ENCODE measurements at regions not wholly inside any gene's neighbourhood (a gene's known extent, or its start where the extent isn't known, plus 50 kb on each side); places are given as distances from the start of the nearest gene placed in this dataset.

DNA sequence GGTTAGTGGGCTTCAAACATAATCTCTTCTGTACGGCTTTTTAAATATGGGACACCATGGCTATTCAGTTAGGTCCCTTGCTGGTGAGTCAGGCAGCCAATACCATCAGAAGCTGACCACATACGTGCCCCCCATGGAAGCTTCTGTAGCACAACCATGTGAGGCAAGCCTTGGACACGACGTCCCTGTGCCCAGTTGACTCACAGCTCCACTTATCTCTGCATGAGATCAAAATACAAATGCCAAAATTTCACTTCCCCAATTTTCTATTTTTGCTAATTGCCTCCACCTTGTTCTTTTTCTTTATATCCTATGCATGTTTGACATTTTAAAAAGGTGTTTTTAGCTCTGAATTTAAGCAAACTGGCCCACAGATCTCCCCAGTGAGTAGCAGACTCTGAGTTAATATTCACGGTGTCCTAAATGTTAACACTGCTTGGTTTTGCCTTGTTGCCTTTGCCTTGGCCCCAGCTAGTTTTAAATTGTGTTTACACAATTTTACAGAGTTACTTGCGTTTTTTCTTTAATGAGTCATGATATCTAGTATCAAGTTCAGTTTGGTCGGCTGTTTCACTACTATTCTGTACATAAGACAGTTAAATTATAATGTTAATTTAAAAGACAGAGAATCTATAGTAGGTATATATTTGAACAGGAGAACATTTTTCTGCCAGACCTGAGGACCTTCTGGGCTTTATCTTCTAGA lies 77.5 kb downstream of the CDCA7 start:
- no peak overlapping the region for H3K4me3 ChIP-seq (ENCODE audit: severe bottlenecking)
- H3K27ac ChIP-seq (ENCODE audit: poor library complexity, severe bottlenecking), result peak overlapping the region; percentile 12
- TF ChIP-seq, protein P1, sequence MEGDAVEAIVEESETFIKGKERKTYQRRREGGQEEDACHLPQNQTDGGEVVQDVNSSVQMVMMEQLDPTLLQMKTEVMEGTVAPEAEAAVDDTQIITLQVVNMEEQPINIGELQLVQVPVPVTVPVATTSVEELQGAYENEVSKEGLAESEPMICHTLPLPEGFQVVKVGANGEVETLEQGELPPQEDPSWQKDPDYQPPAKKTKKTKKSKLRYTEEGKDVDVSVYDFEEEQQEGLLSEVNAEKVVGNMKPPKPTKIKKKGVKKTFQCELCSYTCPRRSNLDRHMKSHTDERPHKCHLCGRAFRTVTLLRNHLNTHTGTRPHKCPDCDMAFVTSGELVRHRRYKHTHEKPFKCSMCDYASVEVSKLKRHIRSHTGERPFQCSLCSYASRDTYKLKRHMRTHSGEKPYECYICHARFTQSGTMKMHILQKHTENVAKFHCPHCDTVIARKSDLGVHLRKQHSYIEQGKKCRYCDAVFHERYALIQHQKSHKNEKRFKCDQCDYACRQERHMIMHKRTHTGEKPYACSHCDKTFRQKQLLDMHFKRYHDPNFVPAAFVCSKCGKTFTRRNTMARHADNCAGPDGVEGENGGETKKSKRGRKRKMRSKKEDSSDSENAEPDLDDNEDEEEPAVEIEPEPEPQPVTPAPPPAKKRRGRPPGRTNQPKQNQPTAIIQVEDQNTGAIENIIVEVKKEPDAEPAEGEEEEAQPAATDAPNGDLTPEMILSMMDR (IDR thresholded peaks at IDR 0.05; ENCODE audit: poor library complexity, severe bottlenecking), result no peak
- DNase-seq (ENCODE audit: low spot score) (no peak), ATAC-seq (ENCODE audit: low read depth) (peak; percentile 35; the same call in 2 of the 3 replicates)
- H3K36me3 ChIP-seq (ENCODE audit: low read depth), result no peaks in the 10 kb centered on the region
- peaks cover 33% of the 10 kb centered on the region for H3K4me1 ChIP-seq (ENCODE audit: insufficient read depth, poor library complexity, severe bottlenecking)
- no peaks in the 10 kb centered on the region for H3K9me3 ChIP-seq (ENCODE audit: severe bottlenecking)
- no peaks in the 10 kb centered on the region for H3K27me3 ChIP-seq (ENCODE audit: insufficient read depth, poor library complexity, severe bottlenecking)

DNA sequence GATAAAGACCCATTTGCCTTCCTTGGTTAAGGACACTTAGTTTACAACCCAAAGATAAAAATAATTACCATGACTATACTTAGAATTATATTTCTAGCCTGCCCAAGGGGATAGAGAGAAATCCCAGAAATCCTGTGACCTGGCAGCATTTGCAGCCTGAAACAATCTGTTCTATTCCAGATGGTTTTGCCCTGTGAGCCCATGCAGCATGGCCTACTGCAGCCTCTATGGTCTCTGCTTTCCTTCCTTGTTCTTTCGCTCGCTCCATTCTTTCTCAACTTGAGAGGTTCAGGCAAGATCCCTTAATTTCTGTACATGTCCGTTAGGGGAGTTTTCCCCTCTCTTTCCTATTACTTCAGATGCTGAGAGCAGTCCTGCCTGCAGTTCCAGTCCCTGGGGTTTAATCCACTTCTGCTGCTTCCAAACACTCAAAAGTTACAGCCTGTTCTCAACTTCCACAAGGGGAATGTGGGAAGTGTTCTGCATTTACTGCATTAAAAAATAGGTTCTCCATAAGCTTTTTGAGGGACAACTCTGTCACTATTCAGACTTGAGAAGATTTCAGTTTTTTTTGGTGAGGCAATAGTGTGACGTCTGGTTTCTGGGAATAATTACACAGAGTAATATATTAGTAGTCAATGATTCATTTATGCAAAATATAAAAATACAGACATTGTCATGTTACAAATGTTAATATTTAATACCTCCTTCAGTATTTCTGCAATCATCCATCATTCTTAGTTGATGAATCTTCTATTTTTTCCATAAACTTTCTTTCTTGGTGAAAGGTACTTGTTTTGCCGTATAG lies 80.3 kb downstream of the CDCA7 start:
- Histone ChIP-seq H3K27me3 (ENCODE audit: insufficient read depth, poor library complexity, severe bottlenecking) (no peaks in the 10 kb centered on the region), H3K4me3 (ENCODE audit: severe bottlenecking) (no peak overlapping the region), H3K27ac (ENCODE audit: poor library complexity, severe bottlenecking) (no peak overlapping the region), H3K4me1 (ENCODE audit: insufficient read depth, poor library complexity, severe bottlenecking) (peaks cover 13% of the 10 kb centered on the region), H3K36me3 (ENCODE audit: low read depth) (no peaks in the 10 kb centered on the region), H3K9me3 (ENCODE audit: severe bottlenecking) (no peaks in the 10 kb centered on the region)
- TF ChIP-seq, protein P1 (IDR thresholded peaks at IDR 0.05; ENCODE audit: poor library complexity, severe bottlenecking), result no peak
- ATAC-seq (ENCODE audit: low read depth) (no peak), DNase-seq (ENCODE audit: low spot score) (no peak)

DNA sequence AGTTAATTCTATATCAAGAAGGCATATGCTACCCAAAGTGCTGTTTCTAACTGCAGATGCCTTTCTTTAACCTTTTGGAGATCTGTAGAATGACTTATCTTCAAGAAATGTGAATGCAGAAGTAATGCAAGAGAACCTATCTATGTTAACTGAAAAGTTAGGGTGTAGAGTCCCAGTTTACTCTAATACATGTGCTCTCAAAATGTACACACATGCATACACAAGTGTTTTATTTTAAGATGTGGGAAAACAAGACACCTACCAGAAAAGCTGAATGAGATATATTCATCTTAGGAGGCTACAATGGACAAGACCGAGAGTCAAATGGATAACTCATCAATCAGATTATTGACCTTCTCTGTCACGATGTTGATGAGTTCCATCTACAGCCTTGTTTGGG lies 80.9 kb downstream of the CDCA7 start:
- ATAC-seq (ENCODE audit: low read depth), result no peak
- Histone ChIP-seq H3K27me3 (ENCODE audit: insufficient read depth, poor library complexity, severe bottlenecking) (no peaks in the 10 kb centered on the region), H3K4me3 (ENCODE audit: severe bottlenecking) (no peak overlapping the region), H3K9me3 (ENCODE audit: severe bottlenecking) (no peaks in the 10 kb centered on the region), H3K4me1 (ENCODE audit: insufficient read depth, poor library complexity, severe bottlenecking) (peaks cover 13% of the 10 kb centered on the region), H3K36me3 (ENCODE audit: low read depth) (no peaks in the 10 kb centered on the region), H3K27ac (ENCODE audit: poor library complexity, severe bottlenecking) (no peak overlapping the region)
- DNase-seq (ENCODE audit: low spot score), result no peak
- TF ChIP-seq, protein P1 (IDR thresholded peaks at IDR 0.05; ENCODE audit: poor library complexity, severe bottlenecking), result no peak

DNA sequence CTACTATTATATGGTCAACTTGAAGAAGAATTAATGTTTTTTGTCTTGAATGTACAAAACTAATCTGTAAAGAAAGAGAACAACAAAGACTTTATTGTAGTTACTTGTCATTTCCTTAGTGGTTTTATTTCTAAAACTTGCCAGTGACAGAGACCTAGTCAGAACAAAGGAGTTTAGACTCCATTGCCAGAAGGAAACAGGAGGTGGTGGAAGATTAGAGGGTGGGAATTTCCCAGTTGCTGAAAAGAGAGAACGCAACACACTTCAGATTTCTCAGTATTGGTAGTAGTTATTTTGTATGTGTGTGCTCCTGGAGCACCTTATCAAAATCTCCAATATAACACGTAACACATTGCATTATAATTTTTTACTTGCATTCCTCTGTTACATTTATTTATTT lies 81.4 kb downstream of the CDCA7 start:
- TF ChIP-seq, protein P1 (IDR thresholded peaks at IDR 0.05; ENCODE audit: poor library complexity, severe bottlenecking), result no peak
- ATAC-seq (ENCODE audit: low read depth) (no peak), DNase-seq (ENCODE audit: low spot score) (no peak)
- Histone ChIP-seq H3K27me3 (ENCODE audit: insufficient read depth, poor library complexity, severe bottlenecking) (no peaks in the 10 kb centered on the region), H3K27ac (ENCODE audit: poor library complexity, severe bottlenecking) (no peak overlapping the region), H3K9me3 (ENCODE audit: severe bottlenecking) (no peaks in the 10 kb centered on the region), H3K4me1 (ENCODE audit: insufficient read depth, poor library complexity, severe bottlenecking) (peaks cover 13% of the 10 kb centered on the region), H3K36me3 (ENCODE audit: low read depth) (no peaks in the 10 kb centered on the region), H3K4me3 (ENCODE audit: severe bottlenecking) (no peak overlapping the region)
